ENCODE measurements at regions not wholly inside any gene's neighbourhood (a gene's known extent, or its start where the extent isn't known, plus 50 kb on each side); places are given as distances from the start of the nearest gene placed in this dataset.

GRCh38 chr2:46827274-46828134 lies 88.1 kb downstream of the MCFD2 start:
- H3K27me3 Mint-ChIP-seq (ENCODE audit: low read depth, unreplicated experiment), result peaks cover 14% of the 10 kb centered on the region
- TF ChIP-seq CTCF (IDR thresholded peaks at IDR 0.05; ENCODE audit: insufficient read depth, low read depth, low read length), result no peak
- peaks cover 10% of the 10 kb centered on the region for H3K9me3 Mint-ChIP-seq (ENCODE audit: unreplicated experiment)
- H3K27ac ChIP-seq (ENCODE audit: low read depth, low read length), result peak overlapping the region; percentile 31
- no peak overlapping the region for H3K27ac Mint-ChIP-seq (ENCODE audit: unreplicated experiment)
- peaks cover 25% of the 10 kb centered on the region for H3K4me1 ChIP-seq (ENCODE audit: insufficient read depth, low read length)
- peak; percentile 54 for DNase-seq (ENCODE audit: low read depth)
- H3K36me3 Mint-ChIP-seq (ENCODE audit: low read depth, unreplicated experiment), result no peaks in the 10 kb centered on the region
- H3K36me3 ChIP-seq (ENCODE audit: insufficient read depth, low read length), result no peaks in the 10 kb centered on the region
- H3K4me1 Mint-ChIP-seq (ENCODE audit: low read depth, unreplicated experiment), result peaks cover 7% of the 10 kb centered on the region
- H3K9me3 ChIP-seq (ENCODE audit: insufficient read depth, low read depth, low read length), result peaks cover 8% of the 10 kb centered on the region
- no peaks in the 10 kb centered on the region for H3K27me3 ChIP-seq (ENCODE audit: insufficient read depth, low read length)
- no peak for FAIRE-seq
- no peak overlapping the region for H2AFZ ChIP-seq (ENCODE audit: low read depth, low read length)
- H3K4me2 ChIP-seq (ENCODE audit: low read length), result peak overlapping the region; percentile 37
- no peak overlapping the region for H3K4me3 ChIP-seq (ENCODE audit: insufficient read depth, low read depth, low read length)
- no peaks in the 10 kb centered on the region for H4K20me1 ChIP-seq (ENCODE audit: insufficient read depth, low read length)
- peak overlapping the region; percentile 46 for H3K9ac ChIP-seq (ENCODE audit: low read length)
- no peaks in the 10 kb centered on the region for H3K79me2 ChIP-seq (ENCODE audit: insufficient read depth, low read length)
- H3K4me3 Mint-ChIP-seq (ENCODE audit: unreplicated experiment), result no peak overlapping the region

GRCh38 chr2:46826569-46827245 lies 88.9 kb downstream of the MCFD2 start:
- DNase-seq (ENCODE audit: low read depth), result no peak
- Histone ChIP-seq H4K20me1 (ENCODE audit: insufficient read depth, low read length) (no peaks in the 10 kb centered on the region), H3K9me3 (ENCODE audit: insufficient read depth, low read depth, low read length) (peaks cover 8% of the 10 kb centered on the region), H3K4me1 (ENCODE audit: insufficient read depth, low read length) (peaks cover 25% of the 10 kb centered on the region), H2AFZ (ENCODE audit: low read depth, low read length) (no peak overlapping the region), H3K4me3 (ENCODE audit: insufficient read depth, low read depth, low read length) (no peak overlapping the region), H3K4me2 (ENCODE audit: low read length) (no peak overlapping the region), H3K36me3 (ENCODE audit: insufficient read depth, low read length) (no peaks in the 10 kb centered on the region), H3K27me3 (ENCODE audit: insufficient read depth, low read length) (no peaks in the 10 kb centered on the region), H3K79me2 (ENCODE audit: insufficient read depth, low read length) (no peaks in the 10 kb centered on the region), H3K27ac (ENCODE audit: low read depth, low read length) (peak overlapping the region; percentile 71), H3K9ac (ENCODE audit: low read length) (peak overlapping the region; percentile 46)
- Mint-ChIP-seq H3K4me1 (ENCODE audit: low read depth, unreplicated experiment) (peaks cover 7% of the 10 kb centered on the region), H3K4me3 (ENCODE audit: unreplicated experiment) (no peak overlapping the region), H3K36me3 (ENCODE audit: low read depth, unreplicated experiment) (no peaks in the 10 kb centered on the region), H3K27me3 (ENCODE audit: low read depth, unreplicated experiment) (peaks cover 14% of the 10 kb centered on the region), H3K27ac (ENCODE audit: unreplicated experiment) (no peak overlapping the region), H3K9me3 (ENCODE audit: unreplicated experiment) (peaks cover 10% of the 10 kb centered on the region)
- TF ChIP-seq EZH2 (IDR thresholded peaks at IDR 0.05; ENCODE audit: insufficient read depth, low read length) (no peak), CTCF (IDR thresholded peaks at IDR 0.05; ENCODE audit: insufficient read depth, low read depth, low read length) (no peak)
- FAIRE-seq, result no peak
